ENCODE measurements at regions not wholly inside any gene's neighbourhood (a gene's known extent, or its start where the extent isn't known, plus 50 kb on each side); places are given as distances from the start of the nearest gene placed in this dataset.

DNA sequence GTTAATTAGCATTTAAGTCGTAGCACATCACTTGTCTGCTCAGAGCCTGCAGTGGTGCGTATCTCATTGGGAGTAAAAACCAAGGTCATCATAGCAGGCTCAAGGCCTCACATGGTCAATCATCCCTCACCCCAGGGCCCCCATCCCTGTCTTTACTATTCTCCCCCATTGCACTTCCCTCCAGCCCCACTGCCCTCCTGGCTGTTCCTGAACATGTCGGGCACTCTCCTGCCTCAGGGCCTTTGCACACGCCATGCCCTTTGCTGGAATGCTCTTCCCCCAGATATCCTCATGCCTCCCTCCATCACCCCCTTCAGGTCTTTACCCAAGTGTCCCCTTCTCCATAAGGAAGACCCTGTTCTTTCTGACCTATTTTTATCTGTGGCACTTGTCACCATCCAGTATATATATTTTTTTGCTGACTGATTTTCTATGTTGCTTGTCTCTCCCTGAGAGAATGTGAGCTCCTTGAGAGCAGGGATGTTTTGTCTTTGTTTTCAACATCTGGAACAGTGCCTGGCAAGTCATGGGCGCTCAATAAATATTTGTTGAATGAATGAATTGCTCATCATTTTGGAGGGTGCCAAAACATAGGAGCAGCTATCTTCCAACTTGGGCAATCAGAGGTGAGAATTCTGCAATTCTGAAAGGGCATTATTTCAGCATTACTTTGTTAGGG, 74.1 kb upstream of the POU3F1 start:
- TF ChIP-seq POLR2A (IDR thresholded peaks at IDR 0.05; ENCODE audit: low read depth, low read length) = no peak
- TF ChIP-seq TAF1 (IDR thresholded peaks at IDR 0.05; ENCODE audit: low read depth, low read length) = no peak
- no peak for TF ChIP-seq SPI1 (IDR thresholded peaks at IDR 0.05; ENCODE audit: low read depth, low read length)
- no peak for TF ChIP-seq POLR2AphosphoS5 (IDR thresholded peaks at IDR 0.05; ENCODE audit: low read depth, low read length)
- TF ChIP-seq PAX5 (IDR thresholded peaks at IDR 0.05; ENCODE audit: insufficient read depth, low read length, severe bottlenecking) = no peak

Data from GM12891 (cell line).